HG02588 (cell line): ENCODE measurements at regions not wholly inside any gene's neighbourhood (a gene's known extent, or its start where the extent isn't known, plus 50 kb on each side); places are given as distances from the start of the nearest gene placed in this dataset.
"Not testable (repeated sequence)": the region's sequence is repeated elsewhere in the genome, so short reads cannot be mapped to it uniquely, and the experiment has no call there.

Source experiments
- ATAC-seq: cut with Tn5 transposase; IDR thresholded peaks from one replicate; pipeline ENCODE4 v1.9.1; 2021; ENCODE audit warnings: mild to moderate bottlenecking, moderate library complexity; ENCODE audit not compliant: unreplicated experiment

DNA sequence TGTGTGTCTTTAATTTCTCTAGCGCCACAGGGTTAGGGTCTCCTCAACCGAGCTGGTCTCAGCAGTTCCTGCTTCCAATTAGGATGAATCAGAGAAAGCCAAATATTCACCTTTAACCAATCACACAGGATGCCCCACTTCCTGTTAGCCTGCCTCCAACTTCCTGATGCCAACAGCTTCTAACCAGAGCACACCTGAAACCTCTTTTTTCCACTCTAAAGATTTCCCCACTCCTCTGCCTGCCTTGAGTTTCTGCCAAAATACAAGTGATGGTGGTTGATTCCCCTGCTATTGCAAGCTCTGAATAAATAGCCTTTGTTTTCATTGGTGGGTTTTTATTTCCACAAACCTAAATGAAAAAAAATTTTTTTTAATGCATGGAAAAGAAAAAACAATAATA lies 144.7 kb upstream of the UST start:
- ATAC-seq = no peak

GRCh38 chr6:148608199-148608951 lies 138.5 kb upstream of the UST start:
- ATAC-seq = no peak

DNA sequence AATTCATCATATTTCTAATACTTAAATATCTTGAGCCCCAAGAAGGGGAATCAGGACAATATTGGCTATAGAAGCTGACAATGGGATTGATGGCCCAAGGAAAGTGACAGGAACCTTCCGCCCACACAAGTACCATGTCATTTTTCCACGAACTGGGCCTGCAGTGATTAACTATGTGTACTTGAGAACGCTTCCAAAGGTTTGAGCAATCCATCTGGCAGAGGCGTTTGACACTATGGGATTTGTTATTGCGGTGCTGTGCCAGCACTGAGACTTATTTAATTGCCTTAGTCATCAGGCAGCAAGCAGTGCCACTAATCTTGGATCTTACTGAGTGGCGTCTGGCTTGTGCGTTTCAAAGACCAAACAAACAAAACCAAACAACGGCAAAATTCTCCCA lies 135.6 kb upstream of the UST start:
- no peak for ATAC-seq

- no peak for ATAC-seq
Observed at GRCh38 chr6:148612043-148612442, 134.8 kb upstream of the UST start.

GRCh38 chr6:148614602-148615001 lies 132.2 kb upstream of the UST start:
- ATAC-seq = no peak

- no peak for ATAC-seq
Observed at GRCh38 chr6:148616841-148617240, 130.0 kb upstream of the UST start.

- no peak for ATAC-seq
Observed at GRCh38 chr6:148617530-148617929, 129.3 kb upstream of the UST start.

DNA sequence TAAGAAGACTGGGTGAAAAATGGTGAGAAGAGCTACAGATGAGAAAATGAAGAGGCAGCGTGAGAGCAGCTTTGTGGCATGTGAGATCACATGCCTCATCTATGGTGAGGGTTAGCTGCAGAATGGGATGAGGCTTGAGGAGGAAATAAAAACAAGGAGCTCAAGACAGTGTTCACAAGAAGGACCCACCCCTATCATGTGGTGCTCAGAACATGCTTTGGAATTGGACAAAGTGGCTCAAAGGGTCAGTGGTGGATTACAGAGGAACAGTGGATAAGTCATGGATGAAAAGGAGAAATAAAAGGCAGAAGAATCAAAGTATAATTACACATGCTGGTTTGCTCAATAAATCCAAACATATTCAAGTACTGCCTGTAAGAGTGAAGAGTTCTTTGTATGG lies 126.9 kb upstream of the UST start:
- no peak for ATAC-seq

GRCh38 chr6:148620579-148621298 lies 126.1 kb upstream of the UST start:
- ATAC-seq = no peak

GRCh38 chr6:148625609-148626008 lies 121.2 kb upstream of the UST start:
- no peak for ATAC-seq

DNA sequence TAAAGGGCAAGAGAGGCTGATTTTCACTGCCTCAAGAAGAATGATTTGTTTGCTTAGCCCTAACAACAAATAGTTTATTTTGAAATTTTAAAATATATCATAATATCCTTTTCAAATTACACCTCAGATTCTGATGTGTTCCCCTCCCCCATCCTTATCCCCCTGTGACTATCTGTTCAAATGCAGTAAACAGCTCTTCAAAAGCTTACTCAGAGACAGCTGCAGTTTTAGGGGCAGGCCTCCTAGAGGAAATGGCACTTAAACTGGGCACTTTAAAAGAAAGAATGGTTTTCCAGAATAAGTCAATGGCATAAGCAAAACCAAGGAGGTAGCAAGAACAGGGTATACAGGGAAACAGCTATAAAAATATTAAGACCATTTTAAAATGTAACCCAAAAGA lies 118.6 kb upstream of the UST start:
- ATAC-seq = no peak

- no peak for ATAC-seq
Observed at GRCh38 chr6:148629181-148629580, 117.6 kb upstream of the UST start.

DNA sequence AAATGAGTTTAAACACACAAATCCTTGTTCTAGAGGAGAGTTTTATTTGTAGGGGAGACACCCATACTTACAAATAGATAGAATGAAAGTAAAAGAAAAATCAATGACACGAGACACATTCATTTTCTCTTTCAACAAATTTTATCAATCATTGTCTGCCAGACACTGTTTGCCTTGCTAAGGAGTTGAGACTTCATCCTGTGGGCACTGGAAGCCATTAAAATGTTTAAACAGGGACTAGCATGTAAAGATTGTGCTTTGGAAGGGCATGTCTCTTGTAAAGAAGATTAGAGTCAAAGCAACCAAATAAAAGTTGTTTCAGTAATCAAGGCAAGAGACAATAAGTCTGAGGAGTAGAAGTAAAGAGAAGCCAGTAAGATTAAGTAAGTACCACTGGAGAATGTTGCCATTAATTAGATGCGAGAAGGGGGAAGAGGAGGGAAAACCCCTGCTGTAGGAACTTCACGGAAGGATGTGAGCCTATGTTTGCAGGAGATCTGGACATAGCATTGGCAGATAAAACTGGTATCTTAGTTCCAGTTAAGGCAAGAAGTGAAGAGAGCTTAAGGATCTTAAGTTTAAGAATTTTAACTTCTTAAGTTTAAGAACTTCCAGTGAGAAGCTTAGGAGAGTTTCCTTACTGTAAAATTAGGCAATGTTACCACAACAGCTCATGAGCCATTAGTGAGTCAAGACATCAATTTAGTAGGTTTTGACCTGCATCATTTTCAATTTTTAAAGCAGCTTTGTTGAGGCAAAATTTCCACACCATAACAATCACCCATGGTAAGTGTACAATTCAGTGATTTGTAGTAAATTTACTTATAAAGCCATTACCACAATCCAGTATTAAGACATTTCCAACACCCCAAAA lies 117.0 kb upstream of the UST start:
- ATAC-seq = no peak

DNA sequence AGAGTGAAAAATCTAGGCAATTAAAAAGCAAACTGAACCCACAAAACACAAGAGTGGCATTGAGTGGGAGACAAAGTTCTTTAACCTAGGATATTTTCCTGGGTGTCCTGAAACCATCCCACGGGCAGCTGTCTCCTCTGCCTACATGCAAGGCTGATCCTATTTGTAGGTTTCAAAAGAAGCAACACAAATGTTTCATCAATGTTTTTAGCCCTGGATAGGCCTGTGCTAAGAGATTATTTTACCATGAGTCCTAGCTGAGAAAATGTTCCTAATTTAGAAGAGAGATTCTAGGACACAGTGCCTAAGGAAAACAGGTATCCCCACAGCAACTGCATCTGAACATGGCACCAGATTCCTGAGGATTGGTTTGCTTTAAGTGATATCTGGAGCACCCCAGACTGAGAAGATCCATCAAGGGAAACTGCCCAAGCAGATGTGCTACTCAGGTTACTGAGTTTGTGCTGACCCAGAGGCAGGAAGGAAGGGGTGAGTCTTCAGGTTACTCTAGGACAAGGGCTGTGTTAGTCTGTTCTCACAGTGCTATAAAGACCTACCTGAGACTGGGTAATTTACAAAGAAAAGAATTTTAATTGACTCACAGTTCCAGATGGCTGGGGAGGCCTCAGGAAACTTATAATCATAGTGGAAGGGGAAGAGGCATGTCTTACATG lies 111.6 kb upstream of the UST start:
- ATAC-seq = no peak

DNA sequence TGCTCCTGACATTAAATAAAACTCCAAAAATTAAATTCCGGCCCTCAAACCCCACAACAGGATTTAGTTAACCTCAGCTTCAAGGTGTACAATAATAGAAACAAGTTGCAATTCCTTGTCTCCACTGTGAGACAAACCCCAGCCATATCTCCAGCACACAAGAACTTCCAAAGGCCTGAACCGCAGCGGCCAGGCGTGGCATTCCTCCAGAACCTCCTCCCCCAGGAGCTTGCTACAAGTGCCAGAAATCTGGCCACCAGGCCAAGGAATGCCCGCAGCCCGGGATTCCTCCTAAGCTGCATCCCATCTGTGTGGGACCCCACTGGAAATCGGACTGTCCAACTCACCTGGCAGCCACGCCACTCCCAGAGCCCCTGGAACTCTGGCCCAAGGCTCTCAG lies 105.0 kb upstream of the UST start:
- not testable (repeated sequence) for ATAC-seq

- not testable (repeated sequence) for ATAC-seq
Observed at GRCh38 chr6:148643208-148643607, 103.6 kb upstream of the UST start.

DNA sequence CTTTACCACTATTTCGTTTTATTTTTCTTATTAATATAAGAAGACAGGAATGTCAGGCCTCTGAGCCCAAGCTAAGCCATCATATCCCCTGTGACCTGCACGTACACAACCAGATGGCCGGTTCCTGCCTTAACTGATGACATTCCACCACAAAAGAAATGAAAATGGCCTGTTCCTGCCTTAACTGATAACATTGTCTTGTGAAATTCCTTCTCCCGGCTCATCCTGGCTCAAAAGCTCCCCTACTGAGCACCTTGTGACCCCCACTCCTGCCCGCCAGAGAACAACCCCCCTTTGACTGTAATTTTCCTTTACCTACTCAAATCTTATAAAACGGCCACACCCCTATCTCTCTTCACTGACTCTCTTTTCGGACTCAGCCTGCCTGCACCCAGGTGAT lies 101.8 kb upstream of the UST start:
- not testable (repeated sequence) for ATAC-seq

DNA sequence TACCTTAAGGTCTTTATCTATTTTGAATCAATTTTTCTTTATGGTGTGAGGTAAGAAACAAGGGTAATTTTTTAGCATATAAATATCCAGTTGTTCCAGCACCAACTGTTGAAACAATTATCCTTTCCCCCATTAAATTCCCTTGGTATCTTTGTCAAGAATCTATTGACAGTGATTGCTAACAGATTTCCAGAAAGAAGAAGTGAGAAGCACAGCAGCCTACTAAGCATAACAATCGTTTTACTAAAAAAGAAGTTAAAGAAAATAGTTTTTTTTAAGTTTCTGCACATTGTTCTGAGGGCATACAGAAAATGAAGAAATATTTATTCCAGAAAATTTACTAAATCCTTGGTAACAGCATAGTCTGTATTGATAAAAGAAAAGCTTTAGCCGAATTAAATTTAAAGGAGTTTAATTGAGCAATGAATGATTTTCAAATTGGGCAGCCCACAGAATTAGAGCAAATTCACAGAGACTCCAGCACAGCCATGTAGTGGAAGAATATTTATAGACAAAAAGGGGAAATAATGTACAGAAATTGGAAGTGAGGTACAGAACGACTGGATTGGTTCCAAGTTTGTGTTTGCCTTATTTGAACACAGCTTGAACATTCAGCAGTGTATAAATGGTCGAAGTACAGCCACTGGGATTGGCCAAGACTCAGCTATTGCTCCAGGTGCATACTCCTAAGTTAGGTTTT lies 97.9 kb upstream of the UST start:
- no peak for ATAC-seq

GRCh38 chr6:148649454-148649963 lies 97.3 kb upstream of the UST start:
- no peak for ATAC-seq

DNA sequence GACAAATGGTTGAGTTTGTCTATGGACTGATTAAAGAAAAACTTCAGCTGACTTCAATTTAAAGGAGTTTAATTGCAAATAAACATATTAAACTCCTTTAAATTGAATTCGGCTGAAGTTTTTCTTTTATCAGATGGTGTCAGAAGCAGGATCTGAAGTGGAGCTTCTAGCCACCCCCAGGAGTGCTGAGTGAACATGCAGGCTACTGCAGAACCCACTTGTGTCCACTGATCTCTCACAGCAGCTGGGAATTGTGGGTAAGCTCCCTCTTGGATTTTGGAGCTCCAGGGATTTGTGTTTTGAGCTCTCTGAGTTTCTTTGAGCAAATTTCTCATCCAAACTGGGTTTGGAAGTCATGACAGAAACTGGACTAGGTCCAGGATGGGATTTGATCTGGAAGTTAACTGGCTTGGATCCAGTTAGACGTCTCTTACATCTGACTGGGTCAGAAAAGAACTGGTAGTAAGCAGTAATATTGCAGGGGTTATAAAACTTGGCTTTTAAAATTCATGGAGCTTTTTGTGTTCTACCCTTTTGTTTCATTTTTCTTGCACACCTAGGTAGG lies 95.8 kb upstream of the UST start:
- no peak for ATAC-seq
